ENCODE measurements at regions not wholly inside any gene's neighbourhood (a gene's known extent, or its start where the extent isn't known, plus 50 kb on each side); places are given as distances from the start of the nearest gene placed in this dataset.
A peak's percentile ranks its signal among the peaks of the same experiment; 100 is the strongest.

DNA sequence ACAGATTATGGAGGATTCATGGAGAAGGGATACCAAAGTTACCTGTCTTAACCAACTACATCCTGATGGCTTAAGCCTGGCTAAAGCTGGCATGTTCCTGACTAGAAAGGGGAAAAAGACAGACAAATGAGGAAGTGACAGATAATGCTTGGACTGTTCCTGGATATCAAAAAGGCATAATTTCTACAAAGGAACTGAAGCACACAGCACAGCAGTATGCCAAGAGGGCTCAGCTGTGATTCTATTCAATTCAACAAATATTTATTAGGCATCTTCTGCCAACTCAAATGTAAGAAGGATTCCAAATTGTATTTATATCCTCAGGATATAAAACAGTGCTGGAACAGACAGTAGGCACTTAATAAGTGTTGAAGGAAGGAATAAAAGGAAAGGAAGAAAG is 59.5 kb downstream of the KLF12 start:
- Mint-ChIP-seq H3K9me3 (no peaks in the 10 kb centered on the region), H3K4me1 (peaks cover 73% of the 10 kb centered on the region), H3K36me3 (ENCODE audit: low read depth) (peaks cover 10% of the 10 kb centered on the region), H3K27me3 (no peaks in the 10 kb centered on the region), H3K27ac (no peak overlapping the region), H3K4me3 (no peak overlapping the region)
- DNase-seq: no peak
- intact Hi-C loops (cut with micrococcal nuclease): loop anchor here (1.0 kb wide), 1 partner anchor 9 kb away; no protein-coding TSS in a partner anchor
- no peak for ATAC-seq (ENCODE audit: low read depth)
- TF ChIP-seq, protein P1, sequence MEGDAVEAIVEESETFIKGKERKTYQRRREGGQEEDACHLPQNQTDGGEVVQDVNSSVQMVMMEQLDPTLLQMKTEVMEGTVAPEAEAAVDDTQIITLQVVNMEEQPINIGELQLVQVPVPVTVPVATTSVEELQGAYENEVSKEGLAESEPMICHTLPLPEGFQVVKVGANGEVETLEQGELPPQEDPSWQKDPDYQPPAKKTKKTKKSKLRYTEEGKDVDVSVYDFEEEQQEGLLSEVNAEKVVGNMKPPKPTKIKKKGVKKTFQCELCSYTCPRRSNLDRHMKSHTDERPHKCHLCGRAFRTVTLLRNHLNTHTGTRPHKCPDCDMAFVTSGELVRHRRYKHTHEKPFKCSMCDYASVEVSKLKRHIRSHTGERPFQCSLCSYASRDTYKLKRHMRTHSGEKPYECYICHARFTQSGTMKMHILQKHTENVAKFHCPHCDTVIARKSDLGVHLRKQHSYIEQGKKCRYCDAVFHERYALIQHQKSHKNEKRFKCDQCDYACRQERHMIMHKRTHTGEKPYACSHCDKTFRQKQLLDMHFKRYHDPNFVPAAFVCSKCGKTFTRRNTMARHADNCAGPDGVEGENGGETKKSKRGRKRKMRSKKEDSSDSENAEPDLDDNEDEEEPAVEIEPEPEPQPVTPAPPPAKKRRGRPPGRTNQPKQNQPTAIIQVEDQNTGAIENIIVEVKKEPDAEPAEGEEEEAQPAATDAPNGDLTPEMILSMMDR (IDR thresholded peaks at IDR 0.05): no peak
- POLR2A ChIA-PET: interaction anchor here (1.4 to 2.7 kb wide), 2 partner anchors 59 to 60 kb away, joined by 5 to 8 read pairs; partner anchors contain the start of gene KLF12
- CTCF ChIA-PET: no interaction called here

DNA sequence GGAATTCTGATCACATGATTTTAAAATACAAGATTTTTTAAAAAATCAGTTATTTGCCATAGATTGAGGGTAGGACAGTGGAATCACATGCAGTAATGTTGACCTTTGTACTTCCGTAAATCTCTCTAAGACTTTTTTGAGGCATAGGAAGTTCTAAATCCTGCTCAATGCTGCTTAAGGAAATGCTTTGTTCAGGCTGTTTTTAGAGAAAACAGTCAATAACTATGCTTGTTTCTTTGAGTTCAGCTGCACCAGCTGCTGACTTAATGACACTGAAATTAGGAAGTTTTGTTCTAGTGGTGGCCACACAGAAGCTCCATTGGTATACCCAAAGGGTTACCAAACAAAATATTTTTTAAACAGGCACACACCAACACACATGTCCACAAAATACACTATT is 60.9 kb downstream of the KLF12 start:
- no peaks in the 10 kb centered on the region for H3K9me3 Mint-ChIP-seq
- H3K36me3 Mint-ChIP-seq (ENCODE audit: low read depth): peaks cover 1% of the 10 kb centered on the region
- TF ChIP-seq, protein P1 (IDR thresholded peaks at IDR 0.05): no peak
- no peaks in the 10 kb centered on the region for H3K27me3 Mint-ChIP-seq
- peaks cover 78% of the 10 kb centered on the region for H3K4me1 Mint-ChIP-seq
- no peak for DNase-seq
- POLR2A ChIA-PET: interaction anchor here (1.4 to 2.7 kb wide), 2 partner anchors 60 to 62 kb away, joined by 5 to 8 read pairs; partner anchors contain the start of gene KLF12
- H3K4me3 Mint-ChIP-seq: no peak overlapping the region
- no peak for ATAC-seq (ENCODE audit: low read depth)
- no peak overlapping the region for H3K27ac Mint-ChIP-seq
- CTCF ChIA-PET: no interaction called here
- intact Hi-C loops (cut with micrococcal nuclease): no loop called here

DNA sequence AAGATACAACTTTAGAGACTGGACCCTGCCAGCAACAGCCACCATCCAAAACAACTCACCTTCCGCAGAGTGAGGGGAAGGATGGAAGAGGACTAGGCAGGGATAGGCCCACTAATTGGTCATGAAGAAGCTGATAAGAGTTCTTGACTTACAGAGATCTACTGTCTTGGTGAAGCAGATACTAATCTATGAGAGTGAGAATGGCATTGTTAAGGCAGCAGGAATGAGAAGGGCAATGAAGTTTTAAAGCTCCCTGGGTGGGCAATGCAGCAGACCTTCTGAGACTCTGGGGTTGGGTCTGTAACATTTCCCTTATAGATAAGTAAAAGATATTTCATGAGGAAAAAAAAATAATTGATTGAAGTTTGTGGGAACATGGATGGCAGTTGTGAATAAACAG is 63.7 kb downstream of the KLF12 start:
- H3K9me3 Mint-ChIP-seq: no peaks in the 10 kb centered on the region
- peaks cover 76% of the 10 kb centered on the region for H3K4me1 Mint-ChIP-seq
- TF ChIP-seq, protein P1 (IDR thresholded peaks at IDR 0.05): no peak
- no peak for DNase-seq
- peak overlapping the region; percentile 20 for H3K4me3 Mint-ChIP-seq
- peaks cover 1% of the 10 kb centered on the region for H3K36me3 Mint-ChIP-seq (ENCODE audit: low read depth)
- peak overlapping the region; percentile 74 for H3K27ac Mint-ChIP-seq
- no peaks in the 10 kb centered on the region for H3K27me3 Mint-ChIP-seq
- intact Hi-C loops (cut with micrococcal nuclease): loop anchor here (1.0 kb wide), 1 partner anchor 8 kb away; no protein-coding TSS in a partner anchor
- ChIA-PET POLR2A (interaction anchor here (1.0 to 1.3 kb wide), 3 partner anchors 9 to 64 kb away, joined by 3 to 6 read pairs (median 4); partner anchors contain the start of gene KLF12), CTCF (no interaction called here)
- ATAC-seq (ENCODE audit: low read depth): no peak

DNA sequence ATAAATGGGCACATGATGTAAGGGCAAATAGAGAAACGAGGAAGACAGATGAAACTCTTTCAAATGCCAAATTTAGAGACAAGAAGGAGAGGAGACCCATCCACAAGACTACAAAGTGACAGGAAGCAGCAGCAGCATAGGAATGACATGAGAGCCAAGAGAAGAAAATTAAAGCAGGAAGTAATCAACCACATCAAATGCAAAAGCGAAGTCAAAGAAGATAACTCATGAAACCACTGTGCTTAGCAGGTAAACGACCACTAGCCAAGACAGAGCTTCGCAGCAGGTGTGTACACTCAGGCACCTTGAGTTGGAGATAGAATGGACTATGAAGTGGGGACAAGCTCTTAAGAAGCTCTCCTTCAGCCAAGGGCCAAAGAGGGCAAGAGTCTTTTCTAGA is 64.1 kb downstream of the KLF12 start:
- DNase-seq (no peak), ATAC-seq (ENCODE audit: low read depth) (no peak)
- CTCF ChIA-PET: no interaction called here
- POLR2A ChIA-PET: interaction anchor here (1.0 to 1.3 kb wide), 3 partner anchors 9 to 64 kb away, joined by 3 to 6 read pairs (median 4); partner anchors contain the start of gene KLF12
- Mint-ChIP-seq H3K9me3 (no peaks in the 10 kb centered on the region), H3K27ac (peak overlapping the region; percentile 74), H3K27me3 (no peaks in the 10 kb centered on the region), H3K4me1 (peaks cover 76% of the 10 kb centered on the region), H3K4me3 (peak overlapping the region; percentile 21), H3K36me3 (ENCODE audit: low read depth) (peaks cover 1% of the 10 kb centered on the region)
- TF ChIP-seq, protein P1 (IDR thresholded peaks at IDR 0.05): no peak
- intact Hi-C loops (cut with micrococcal nuclease): loop anchor here (1.0 kb wide), 1 partner anchor 8 kb away; no protein-coding TSS in a partner anchor

DNA sequence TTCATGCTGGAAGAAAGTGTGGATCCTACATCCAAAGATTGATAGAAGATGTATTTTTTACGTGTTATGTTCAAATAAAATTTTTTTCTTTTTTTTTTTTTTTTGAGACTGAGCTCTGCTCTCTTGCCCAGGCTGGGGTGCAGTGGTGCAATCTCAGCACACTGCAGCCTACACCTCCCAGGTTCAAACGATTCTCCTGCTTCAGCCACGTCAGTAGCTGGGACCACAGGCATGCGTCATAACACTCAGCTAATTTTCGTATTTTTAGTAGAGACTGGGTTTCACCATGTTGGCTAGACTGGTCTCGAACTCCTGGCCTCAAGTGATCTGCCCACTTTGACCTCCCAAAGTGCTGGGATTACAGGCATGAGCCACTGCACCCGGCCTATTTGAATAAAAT is 65.7 kb downstream of the KLF12 start:
- no peak for DNase-seq
- H3K27ac Mint-ChIP-seq: no peak overlapping the region
- no peak overlapping the region for H3K4me3 Mint-ChIP-seq
- no peaks in the 10 kb centered on the region for H3K9me3 Mint-ChIP-seq
- ATAC-seq (ENCODE audit: low read depth): no peak
- no peaks in the 10 kb centered on the region for H3K27me3 Mint-ChIP-seq
- TF ChIP-seq, protein P1 (IDR thresholded peaks at IDR 0.05): no peak
- POLR2A ChIA-PET: interaction anchor here (1.0 kb wide), 1 partner anchor 16 kb away, joined by 3 read pairs; no protein-coding TSS in a partner anchor
- intact Hi-C loops (cut with micrococcal nuclease): no loop called here
- H3K4me1 Mint-ChIP-seq: peaks cover 75% of the 10 kb centered on the region
- CTCF ChIA-PET: no interaction called here
- peaks cover 1% of the 10 kb centered on the region for H3K36me3 Mint-ChIP-seq (ENCODE audit: low read depth)

Measured in activated B cell treated with CpG ODN at 0.5 μM for 24 hours (primary cell).